GM18909 (cell line): ENCODE measurements at regions not wholly inside any gene's neighbourhood (a gene's known extent, or its start where the extent isn't known, plus 50 kb on each side); places are given as distances from the start of the nearest gene placed in this dataset.

Experiments
- ATAC-seq: cut with Tn5 transposase; IDR thresholded peaks from one replicate; pipeline ENCODE4 v1.9.1; 2021; ENCODE audit warnings: mild to moderate bottlenecking; ENCODE audit not compliant: unreplicated experiment, poor library complexity

DNA sequence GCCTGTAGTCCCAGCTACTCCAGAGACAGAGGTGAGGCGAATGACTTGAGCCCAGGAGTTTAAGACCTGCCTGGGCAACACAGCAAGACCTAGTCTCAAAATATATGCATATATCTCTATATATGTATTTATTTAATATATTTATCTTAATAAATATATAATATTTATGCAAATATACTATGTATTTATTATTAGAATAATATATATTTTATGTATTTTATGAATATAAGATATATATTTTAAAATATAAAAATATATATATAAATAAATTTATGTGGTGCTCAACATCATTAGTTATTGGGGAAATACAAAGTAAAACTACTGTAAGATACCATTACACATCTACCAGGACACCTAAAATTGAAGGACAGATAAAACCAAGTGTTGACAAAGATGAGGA lies 58.1 kb upstream of the IPO5 start:
- no peak for ATAC-seq

DNA sequence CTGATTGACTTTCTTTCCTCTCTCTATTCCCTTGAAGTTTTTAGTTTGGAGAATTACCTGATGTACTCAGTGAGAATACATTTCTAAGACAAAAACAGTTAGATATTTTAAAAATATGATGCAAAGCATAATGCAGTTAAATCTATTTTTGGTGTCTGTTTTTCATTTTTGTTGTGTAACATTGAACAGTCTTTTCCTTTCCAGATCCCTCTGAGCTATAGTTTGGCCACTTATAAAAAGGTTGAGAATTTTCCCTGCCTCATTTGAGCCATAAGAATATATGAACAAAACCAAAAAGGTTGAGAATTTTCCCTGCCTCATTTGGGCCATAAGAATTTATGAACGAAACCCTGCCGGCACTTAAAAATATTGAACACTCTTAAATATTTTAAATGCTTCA lies 57.0 kb upstream of the IPO5 start:
- ATAC-seq, result no peak

DNA sequence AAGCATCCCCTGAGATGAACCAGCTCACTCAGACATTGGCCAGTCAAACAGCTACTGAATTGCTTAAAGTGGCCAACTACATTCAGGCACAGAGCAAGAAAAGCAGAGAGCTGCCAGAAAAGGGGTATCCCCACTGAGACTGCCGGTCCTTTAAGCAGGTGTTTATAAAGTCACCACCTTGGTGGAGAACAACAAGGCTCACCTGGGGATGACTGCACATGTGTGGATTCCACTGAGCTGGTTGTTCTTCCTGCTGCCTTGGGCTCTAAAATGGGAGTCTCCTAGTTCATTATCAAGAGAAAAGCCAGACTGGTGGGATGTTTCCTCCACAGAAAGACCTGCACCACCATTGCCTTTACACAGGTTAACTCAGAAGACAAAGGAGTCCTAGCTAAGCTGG lies 51.8 kb upstream of the IPO5 start:
- ATAC-seq, result no peak
